NCI-H226 (cell line): ENCODE measurements at regions not wholly inside any gene's neighbourhood (a gene's known extent, or its start where the extent isn't known, plus 50 kb on each side); places are given as distances from the start of the nearest gene placed in this dataset.
"Not testable (repeated sequence)": the region's sequence is repeated elsewhere in the genome, so short reads cannot be mapped to it uniquely, and the experiment has no call there.

Experiments
- DNase-seq: peaks from one replicate; pipeline ENCODE4 v3.0.0-alpha.2; 2015

GRCh38 chr2:56021579-56021978 lies 98.0 kb upstream of the EFEMP1 start:
- DNase-seq = no peak

DNA sequence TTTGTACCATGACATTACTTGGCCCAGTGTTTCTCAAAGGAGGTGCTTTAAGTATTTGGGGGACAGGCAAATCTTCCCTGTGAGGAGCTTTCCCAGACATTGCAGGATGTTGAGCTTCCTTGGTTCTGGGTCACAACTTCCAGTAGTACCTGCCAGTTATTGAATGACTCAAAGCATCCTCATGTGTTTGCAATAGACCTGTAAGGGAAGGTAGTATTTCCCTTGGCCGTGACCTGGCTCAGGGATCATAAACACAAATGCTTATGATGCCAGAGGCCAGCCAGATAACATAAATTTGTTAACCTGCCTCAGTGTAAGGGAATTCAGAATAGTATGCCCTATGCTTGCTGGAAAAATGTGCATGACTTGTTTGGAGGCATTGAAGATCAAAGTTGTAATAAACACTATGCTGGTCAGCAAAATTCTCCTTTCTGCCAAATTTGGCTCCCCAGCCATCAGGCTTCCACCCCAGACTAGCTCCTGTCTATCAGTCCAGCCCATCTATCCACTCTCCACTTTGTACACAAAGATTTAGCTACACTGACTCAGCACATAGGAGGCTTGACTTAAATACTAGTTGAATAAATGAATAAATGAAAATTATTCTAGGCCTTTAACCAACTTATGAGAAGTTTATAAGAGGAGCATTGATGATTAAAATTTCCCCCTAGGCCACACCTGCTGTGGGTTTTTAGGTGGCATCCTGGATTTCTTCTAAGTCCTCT lies 102.0 kb upstream of the EFEMP1 start:
- no peak for DNase-seq

DNA sequence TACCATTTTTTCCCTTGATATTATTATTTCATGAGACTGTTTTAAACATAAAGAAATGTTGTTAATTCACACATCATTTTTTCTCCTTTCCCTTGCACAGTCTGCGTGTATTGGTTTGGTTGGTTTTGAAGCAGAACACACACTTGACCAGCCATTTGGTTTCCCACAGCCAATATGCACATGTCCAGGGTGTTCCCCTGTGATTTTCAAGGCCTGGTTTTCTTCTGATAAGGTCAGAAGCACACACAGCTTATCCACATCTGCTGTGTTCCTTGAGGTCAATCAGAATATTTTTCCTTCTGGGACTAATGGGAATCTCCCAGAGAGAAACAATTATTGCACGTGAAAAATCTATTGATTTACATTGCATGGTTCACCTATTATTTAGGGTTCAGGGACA lies 103.2 kb upstream of the EFEMP1 start:
- DNase-seq = no peak

- no peak for DNase-seq
These were observed 106.5 kb upstream of the EFEMP1 start for GRCh38 chr2:56030062-56030461.

DNA sequence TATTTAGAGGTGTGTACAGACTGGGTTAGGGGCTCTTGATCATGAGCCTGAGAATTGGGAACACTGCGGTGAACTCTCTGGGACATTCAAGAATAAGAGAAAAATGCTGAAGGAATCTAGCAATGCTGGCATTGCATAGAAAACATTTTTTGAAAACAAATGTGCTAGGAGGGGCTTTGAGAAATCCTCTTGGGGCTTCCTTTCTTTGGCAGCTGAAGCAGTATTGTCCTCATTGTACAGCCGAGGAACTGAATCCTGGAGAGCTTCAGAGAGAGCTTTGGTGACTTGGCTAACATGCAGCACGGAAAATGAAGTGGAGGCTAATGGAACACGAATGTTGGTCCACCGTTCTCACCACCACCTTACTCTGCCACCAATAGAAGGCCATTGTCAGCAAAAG lies 107.3 kb upstream of the EFEMP1 start:
- DNase-seq = no peak

DNA sequence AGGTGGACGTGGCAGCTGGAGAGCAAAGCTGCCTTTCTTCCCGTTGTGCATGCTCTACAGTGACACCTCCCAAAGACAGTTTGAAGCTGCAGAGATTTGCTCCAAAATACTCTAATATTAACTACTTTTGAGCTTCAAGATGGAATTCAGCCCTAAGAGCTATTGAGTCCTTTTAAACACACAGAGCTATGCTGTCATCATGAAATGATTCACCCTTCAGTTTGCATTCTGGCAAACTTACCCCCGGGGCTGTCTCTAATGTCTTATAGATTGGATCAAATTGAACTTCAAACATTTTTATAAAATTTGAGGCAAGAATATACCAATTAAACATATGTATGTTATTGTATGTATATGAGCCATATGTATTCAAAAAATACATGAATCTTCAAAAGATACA lies 110.7 kb upstream of the EFEMP1 start:
- DNase-seq = no peak

GRCh38 chr2:56040189-56040588 lies 116.6 kb upstream of the EFEMP1 start:
- DNase-seq = no peak

DNA sequence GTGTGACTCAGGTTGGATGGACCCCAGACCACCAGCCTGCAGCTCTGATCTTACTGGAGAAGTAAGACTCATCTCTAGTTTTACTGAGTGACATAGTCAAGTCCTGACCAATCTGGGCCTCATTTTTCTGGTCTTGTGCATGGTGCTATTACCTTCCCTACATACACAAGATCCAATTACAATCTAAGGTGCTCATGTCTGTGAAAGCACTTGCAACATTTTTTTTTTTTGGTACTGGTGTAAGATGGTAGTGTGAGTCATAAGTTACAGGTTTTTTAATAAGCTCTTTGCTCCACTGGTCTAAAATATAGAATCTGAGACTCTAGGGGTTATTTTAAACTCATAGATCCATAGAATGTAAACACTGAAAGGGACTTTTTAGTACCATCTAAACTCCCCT lies 117.3 kb upstream of the EFEMP1 start:
- DNase-seq = no peak

DNA sequence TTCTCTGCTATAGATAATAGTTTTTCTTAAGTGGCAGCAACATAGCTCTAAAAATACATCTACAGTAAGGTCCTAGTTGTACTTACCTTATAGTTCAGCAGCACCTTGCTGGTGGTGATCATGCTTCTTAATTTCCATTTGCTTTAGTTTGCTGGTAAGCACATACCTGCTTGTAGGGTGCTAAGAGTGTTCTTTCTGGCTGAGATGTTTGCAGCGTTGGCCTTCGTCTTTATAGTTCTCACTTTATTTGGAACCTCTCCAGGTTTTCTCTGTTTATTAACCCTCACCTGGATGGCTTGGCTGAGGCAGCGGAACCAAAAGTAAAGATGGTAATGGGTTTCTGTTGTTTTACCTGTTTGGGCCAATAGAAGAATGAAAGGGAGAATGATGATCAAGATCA lies 123.6 kb upstream of the EFEMP1 start:
- DNase-seq = no peak

- no peak for DNase-seq
These were observed 125.8 kb upstream of the EFEMP1 start for GRCh38 chr2:56049233-56049845.

DNA sequence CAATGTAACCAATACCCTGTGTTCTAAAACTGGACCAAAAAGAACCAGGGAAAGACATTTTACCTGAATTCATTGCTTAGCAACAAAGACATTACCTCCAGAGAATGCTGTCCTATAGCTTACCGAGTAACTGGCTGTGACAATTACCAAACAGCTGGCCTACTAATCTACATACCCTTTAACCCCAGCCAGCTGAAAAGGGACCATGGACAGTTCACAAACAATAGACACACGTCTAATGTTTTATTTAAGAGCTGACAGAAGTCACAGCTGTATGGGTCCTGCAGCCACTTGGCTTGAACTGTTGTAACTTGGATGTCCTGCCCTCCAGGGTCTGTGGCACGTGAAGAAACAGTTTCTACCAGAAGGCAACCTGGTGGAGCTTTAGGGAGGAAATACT lies 130.1 kb upstream of the EFEMP1 start:
- DNase-seq = no peak

GRCh38 chr2:56055405-56055804 lies 128.4 kb upstream of the CCDC85A start:
- no peak for DNase-seq

DNA sequence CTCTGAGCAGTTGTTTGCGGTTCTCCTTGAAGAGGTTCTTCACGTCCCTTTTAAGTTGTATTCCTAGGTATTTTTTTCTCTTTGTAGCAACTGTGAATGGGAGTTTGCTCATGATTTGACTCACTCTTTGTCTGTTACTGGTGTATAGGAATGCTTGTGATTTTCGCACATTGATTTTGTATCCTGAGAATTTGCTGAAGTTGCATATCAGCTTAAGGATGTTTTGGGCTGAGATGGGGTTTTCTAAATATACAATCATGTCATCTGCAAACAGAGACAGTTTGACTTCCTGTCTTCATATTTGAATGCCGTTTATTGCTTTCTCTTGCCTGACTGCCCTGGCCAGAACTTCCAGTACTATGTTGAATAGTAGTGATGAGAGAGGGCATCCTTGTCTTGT lies 122.5 kb upstream of the CCDC85A start:
- DNase-seq = not testable (repeated sequence)

DNA sequence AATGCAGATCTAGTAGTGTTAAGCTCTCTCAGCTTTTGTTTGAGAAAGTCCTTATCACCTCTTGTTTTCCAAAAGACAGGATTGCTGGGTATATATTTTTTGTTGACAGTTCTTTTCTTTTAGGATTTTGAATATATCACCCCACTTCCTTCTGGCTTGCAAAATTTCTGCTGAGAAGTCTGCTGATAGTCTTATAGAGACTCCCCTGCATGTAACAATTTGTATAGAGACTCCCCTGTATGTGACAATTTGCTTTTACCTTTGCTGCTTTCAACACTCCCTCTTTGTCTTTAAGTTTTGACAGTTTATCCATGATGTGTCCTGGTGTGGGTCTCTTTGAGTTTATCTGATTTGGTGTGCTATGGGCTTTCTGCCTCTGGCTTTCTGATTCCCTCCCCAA lies 115.0 kb upstream of the CCDC85A start:
- DNase-seq = no peak

GRCh38 chr2:56077359-56077915 lies 106.4 kb upstream of the CCDC85A start:
- no peak for DNase-seq

GRCh38 chr2:56082665-56083064 lies 101.1 kb upstream of the CCDC85A start:
- no peak for DNase-seq

DNA sequence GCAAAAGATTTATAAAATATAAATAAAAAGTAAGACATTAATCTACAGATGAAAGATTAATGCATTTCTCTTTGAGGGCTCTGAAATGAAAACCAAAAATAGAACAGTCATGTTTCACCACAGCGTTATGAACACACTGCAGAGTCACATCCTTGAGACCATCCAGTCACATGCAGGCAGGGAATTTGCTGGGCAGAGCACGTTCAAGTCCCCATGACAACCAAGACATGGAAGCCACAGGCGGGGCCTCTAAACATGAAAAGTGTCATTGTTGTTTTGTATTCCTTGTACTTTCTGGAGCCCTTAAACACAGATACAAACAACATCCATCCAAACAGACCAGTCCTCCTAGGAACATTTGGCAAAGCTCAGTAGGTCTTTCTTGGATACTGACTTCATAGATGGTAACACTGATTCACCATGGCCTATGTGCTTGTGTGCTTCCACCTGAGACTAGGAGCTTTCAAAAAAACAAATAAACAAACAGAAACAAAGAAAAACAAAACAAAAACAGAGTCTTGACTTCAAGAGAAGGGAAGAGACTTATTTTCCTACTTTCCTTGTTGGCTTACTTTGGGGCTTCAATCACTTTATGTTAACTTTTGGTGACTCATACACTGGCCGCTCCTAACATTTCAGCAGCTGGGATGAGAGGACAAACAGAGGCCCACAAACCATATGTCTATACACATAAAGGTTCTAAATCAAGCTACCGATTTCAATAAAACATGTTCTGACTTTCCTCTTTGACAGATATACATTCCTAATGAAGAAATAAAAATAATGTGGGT lies 99.5 kb upstream of the CCDC85A start:
- no peak for DNase-seq

GRCh38 chr2:56086336-56086735 lies 97.5 kb upstream of the CCDC85A start:
- DNase-seq = no peak

- DNase-seq = peak; percentile 3
These were observed 95.4 kb upstream of the CCDC85A start for GRCh38 chr2:56088411-56088810.

GRCh38 chr2:56089931-56090330 lies 93.9 kb upstream of the CCDC85A start:
- no peak for DNase-seq

GRCh38 chr2:56099963-56100362 lies 83.8 kb upstream of the CCDC85A start:
- no peak for DNase-seq

DNA sequence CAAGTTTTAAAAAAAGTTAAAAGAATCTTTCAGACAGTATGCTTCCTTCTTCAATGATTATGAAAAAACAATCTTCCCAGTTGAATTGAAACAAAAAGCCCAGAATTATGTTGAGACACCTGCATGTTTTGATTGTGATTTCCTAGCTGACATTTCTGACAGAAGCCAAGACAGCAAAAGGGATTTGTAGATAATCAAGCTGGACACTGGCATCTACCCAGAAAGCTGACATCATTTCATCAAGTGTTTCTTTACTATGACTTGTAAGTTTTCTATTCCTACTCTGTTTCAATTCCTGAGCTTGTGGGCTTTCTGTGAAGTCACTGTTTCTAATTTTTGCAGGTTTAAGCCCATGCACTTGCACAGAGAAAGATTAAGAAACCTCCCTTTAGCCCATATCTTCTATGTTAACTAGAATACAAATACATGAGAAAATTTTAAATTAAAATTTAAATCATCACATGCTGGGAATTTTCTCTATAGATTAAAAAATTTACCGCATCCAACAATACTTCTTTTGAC lies 82.9 kb upstream of the CCDC85A start:
- DNase-seq = peak; percentile 29

DNA sequence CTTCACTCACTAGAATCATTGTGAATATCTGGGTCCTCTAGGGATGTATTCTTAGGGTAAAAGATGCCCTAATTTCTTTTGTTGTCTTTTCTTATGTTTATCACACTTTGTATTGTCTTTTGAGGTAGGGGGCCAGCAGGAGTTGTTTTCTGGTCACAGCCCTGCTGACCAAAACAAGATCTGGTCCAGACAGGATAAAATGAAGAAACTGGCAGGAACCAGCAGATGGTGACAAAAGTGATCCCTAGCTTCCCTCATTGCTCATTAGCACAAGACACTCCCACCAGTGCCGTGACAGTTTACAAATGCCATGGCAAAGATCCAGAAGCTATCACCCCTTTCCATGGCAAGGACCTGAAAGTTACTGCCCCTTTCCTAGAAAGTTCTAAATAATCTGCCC lies 81.7 kb upstream of the CCDC85A start:
- DNase-seq = no peak

GRCh38 chr2:56102866-56103265 lies 80.9 kb upstream of the CCDC85A start:
- DNase-seq = peak; percentile 16
